ENCODE measurements at regions not wholly inside any gene's neighbourhood (a gene's known extent, or its start where the extent isn't known, plus 50 kb on each side); places are given as distances from the start of the nearest gene placed in this dataset.

GRCh38 chr6:122102026-122102425 lies 297.4 kb upstream of the HSF2 start:
- DNase-seq (ENCODE audit: low spot score), result no peak
- no peak for TF ChIP-seq RAD21 (IDR thresholded peaks at IDR 0.05)
- H3K4me1 ChIP-seq (ENCODE audit: control insufficient read depth in 4 of 4, insufficient read depth in 4 of 4, low read length in 3 of 4), result no peaks in the 10 kb centered on the region
- H3K9ac ChIP-seq (ENCODE audit: low read depth in 1 of 2, low read length in 2 of 2), result no peak overlapping the region
- H3K4me3 ChIP-seq (ENCODE audit: low read depth in 1 of 3, low read length in 3 of 3), result no peak overlapping the region
- H3K27ac ChIP-seq (ENCODE audit: low read depth in 1 of 2, low read length in 2 of 2), result no peak overlapping the region
- H3K9me3 ChIP-seq (ENCODE audit: control insufficient read depth in 4 of 4, low read length in 3 of 4), result no peaks in the 10 kb centered on the region
- WGBS, result 72% methylated on average over 3 of the region's 3 CpGs
- H3K27me3 ChIP-seq (ENCODE audit: control insufficient read depth in 4 of 4, insufficient read depth in 4 of 4, low read length in 3 of 4), result peaks cover 0 to 2% (median 0%) of the 10 kb centered on the region in 4 donors
- no peaks in the 10 kb centered on the region for H3K36me3 ChIP-seq (ENCODE audit: control insufficient read depth in 4 of 4, insufficient read depth in 3 of 4, low read depth in 1 of 4, low read length in 3 of 4)

GRCh38 chr6:122107256-122107852 lies 292.1 kb upstream of the HSF2 start:
- Histone ChIP-seq H3K4me1 (ENCODE audit: control insufficient read depth in 4 of 4, insufficient read depth in 4 of 4, low read length in 3 of 4) (no peaks in the 10 kb centered on the region), H3K27me3 (ENCODE audit: control insufficient read depth in 4 of 4, insufficient read depth in 4 of 4, low read length in 3 of 4) (no peaks in the 10 kb centered on the region), H3K27ac (ENCODE audit: low read depth in 1 of 2, low read length in 2 of 2) (no peak overlapping the region), H3K9ac (ENCODE audit: low read depth in 1 of 2, low read length in 2 of 2) (no peak overlapping the region), H3K4me3 (ENCODE audit: low read depth in 1 of 3, low read length in 3 of 3) (no peak overlapping the region), H3K36me3 (ENCODE audit: control insufficient read depth in 4 of 4, insufficient read depth in 3 of 4, low read depth in 1 of 4, low read length in 3 of 4) (no peaks in the 10 kb centered on the region), H3K9me3 (ENCODE audit: control insufficient read depth in 4 of 4, low read length in 3 of 4) (no peaks in the 10 kb centered on the region)
- TF ChIP-seq HNF4A (conservative IDR thresholded peaks at IDR 0.05) (no peak), RXRA (IDR thresholded peaks at IDR 0.05) (no peak), YY1 (IDR thresholded peaks at IDR 0.05) (no peak), ZBTB33 (IDR thresholded peaks at IDR 0.05) (no peak), GABPA (IDR thresholded peaks at IDR 0.05 in 1 of 2, conservative IDR thresholded peaks at IDR 0.05 in 1 of 2) (no peak), JUND (IDR thresholded peaks at IDR 0.05) (no peak), TAF1 (conservative IDR thresholded peaks at IDR 0.05) (no peak), SP1 (IDR thresholded peaks at IDR 0.05) (no peak), HNF4G (IDR thresholded peaks at IDR 0.05) (no peak), RAD21 (IDR thresholded peaks at IDR 0.05) (no peak)
- no peak for DNase-seq (ENCODE audit: low spot score)
- 59% methylated on average over 3 of the region's 3 CpGs for WGBS

- H3K9me3 ChIP-seq (ENCODE audit: control insufficient read depth in 4 of 4, low read length in 3 of 4), result no peaks in the 10 kb centered on the region
- no peak overlapping the region for H3K9ac ChIP-seq (ENCODE audit: low read depth in 1 of 2, low read length in 2 of 2)
- no peak overlapping the region for H3K27ac ChIP-seq (ENCODE audit: low read depth in 1 of 2, low read length in 2 of 2)
- TF ChIP-seq MAX (IDR thresholded peaks at IDR 0.05) (no peak), FOXA2 (IDR thresholded peaks at IDR 0.05) (no peak), ZBTB33 (IDR thresholded peaks at IDR 0.05) (no peak), HNF4G (IDR thresholded peaks at IDR 0.05) (no peak), REST (IDR thresholded peaks at IDR 0.05) (no peak), GABPA (IDR thresholded peaks at IDR 0.05 in 1 of 2, conservative IDR thresholded peaks at IDR 0.05 in 1 of 2) (no peak), RXRA (IDR thresholded peaks at IDR 0.05) (no peak), CTCF (IDR thresholded peaks at IDR 0.05; ENCODE audit: low read depth, low read length, missing input control) (no peak), NR2F2 (IDR thresholded peaks at IDR 0.05) (no peak), TAF1 (conservative IDR thresholded peaks at IDR 0.05) (no peak), EGR1 (IDR thresholded peaks at IDR 0.05; ENCODE audit: low read depth in 2 of 2) (no peak)
- H3K4me1 ChIP-seq (ENCODE audit: control insufficient read depth in 4 of 4, insufficient read depth in 4 of 4, low read length in 3 of 4), result no peaks in the 10 kb centered on the region
- no peaks in the 10 kb centered on the region for H3K27me3 ChIP-seq (ENCODE audit: control insufficient read depth in 4 of 4, insufficient read depth in 4 of 4, low read length in 3 of 4)
- H3K36me3 ChIP-seq (ENCODE audit: control insufficient read depth in 4 of 4, insufficient read depth in 3 of 4, low read depth in 1 of 4, low read length in 3 of 4), result no peaks in the 10 kb centered on the region
- no peak overlapping the region for H3K4me3 ChIP-seq (ENCODE audit: low read depth in 1 of 3, low read length in 3 of 3)
- no peak for DNase-seq (ENCODE audit: low spot score)
These were observed 290.4 kb upstream of the HSF2 start for GRCh38 chr6:122109075-122109474.

Measured in liver (tissue), 8 donors.